Progenitor cell of endocrine pancreas (in vitro differentiated cells): ENCODE measurements at regions not wholly inside any gene's neighbourhood (a gene's known extent, or its start where the extent isn't known, plus 50 kb on each side); places are given as distances from the start of the nearest gene placed in this dataset.

Experiments
- DNase-seq: peaks from one replicate; pipeline ENCODE4 v3.0.0; 2021; ENCODE audit warnings: low spot score; ENCODE audit not compliant: unreplicated experiment
- H3K27ac Mint-ChIP-seq: 2 replicates; pipeline ENCODE4 v1.8.0; 2021; ENCODE audit warnings: mild to moderate bottlenecking, moderate library complexity, mixed read lengths
- H3K27me3 Mint-ChIP-seq: 2 replicates; pipeline ENCODE4 v1.8.0; 2021; ENCODE audit warnings: mixed read lengths
- H3K36me3 Mint-ChIP-seq: 2 replicates; pipeline ENCODE4 v1.8.0; 2022; ENCODE audit warnings: mixed read lengths; ENCODE audit not compliant: insufficient read depth
- H3K4me1 Mint-ChIP-seq: 2 replicates; pipeline ENCODE4 v1.8.0; 2021; ENCODE audit warnings: low read depth, mixed read lengths
- H3K4me3 Mint-ChIP-seq: 2 replicates; pipeline ENCODE4 v1.8.0; 2021; ENCODE audit warnings: low read depth, mild to moderate bottlenecking, moderate library complexity, mixed read lengths
- H3K9me3 Mint-ChIP-seq: 2 replicates; pipeline ENCODE4 v1.8.0; 2021; ENCODE audit warnings: low read depth, mixed read lengths
- CTCF ChIP-seq: fragments of 200-600 bp; sonication (generic); IDR thresholded peaks from one replicate; pipeline ENCODE4 v1.5.0; 2021; ENCODE audit warnings: antibody characterized with exemption, mild to moderate bottlenecking; ENCODE audit not compliant: unreplicated experiment

GRCh38 chr1:11400155-11400554 lies 78.8 kb upstream of the DISP3 start:
- Mint-ChIP-seq H3K4me1 (no peaks in the 10 kb centered on the region), H3K36me3 (no peaks in the 10 kb centered on the region)

GRCh38 chr1:11400567-11400966 lies 78.4 kb upstream of the DISP3 start:
- H3K9me3 Mint-ChIP-seq, result no peaks in the 10 kb centered on the region
- no peak for TF ChIP-seq CTCF

More at GRCh38 chr1:11400155-11400554, 78.8 kb upstream of the DISP3 start:
- no peak for TF ChIP-seq CTCF
- no peak overlapping the region for H3K4me3 Mint-ChIP-seq
- peaks cover 20% of the 10 kb centered on the region for H3K27me3 Mint-ChIP-seq
- H3K27ac Mint-ChIP-seq, result no peak overlapping the region
- H3K9me3 Mint-ChIP-seq, result no peaks in the 10 kb centered on the region
- no peak for DNase-seq

GRCh38 chr1:11406845-11407244 lies 72.1 kb upstream of the DISP3 start:
- no peak for DNase-seq

More at GRCh38 chr1:11400567-11400966, 78.4 kb upstream of the DISP3 start:
- Mint-ChIP-seq H3K27ac (no peak overlapping the region), H3K4me3 (no peak overlapping the region), H3K36me3 (no peaks in the 10 kb centered on the region), H3K27me3 (peaks cover 17% of the 10 kb centered on the region), H3K4me1 (no peaks in the 10 kb centered on the region)
- DNase-seq, result no peak

GRCh38 chr1:11407301-11407994 lies 71.5 kb upstream of the DISP3 start:
- H3K27me3 Mint-ChIP-seq, result peaks cover 18% of the 10 kb centered on the region
- no peaks in the 10 kb centered on the region for H3K4me1 Mint-ChIP-seq
- no peak overlapping the region for H3K27ac Mint-ChIP-seq
- H3K4me3 Mint-ChIP-seq, result no peak overlapping the region
- H3K9me3 Mint-ChIP-seq, result peaks cover 5% of the 10 kb centered on the region
- no peak for TF ChIP-seq CTCF
- H3K36me3 Mint-ChIP-seq, result no peaks in the 10 kb centered on the region
- DNase-seq, result no peak

More at GRCh38 chr1:11406845-11407244, 72.1 kb upstream of the DISP3 start:
- no peak for TF ChIP-seq CTCF
- peaks cover 5% of the 10 kb centered on the region for H3K9me3 Mint-ChIP-seq
- H3K4me3 Mint-ChIP-seq, result no peak overlapping the region
- peaks cover 18% of the 10 kb centered on the region for H3K27me3 Mint-ChIP-seq
- no peak overlapping the region for H3K27ac Mint-ChIP-seq
- no peaks in the 10 kb centered on the region for H3K36me3 Mint-ChIP-seq
- H3K4me1 Mint-ChIP-seq, result no peaks in the 10 kb centered on the region

- H3K36me3 Mint-ChIP-seq, result no peaks in the 10 kb centered on the region
- TF ChIP-seq CTCF, result no peak
- peaks cover 11% of the 10 kb centered on the region for H3K27me3 Mint-ChIP-seq
- no peak for DNase-seq
- H3K4me3 Mint-ChIP-seq, result no peak overlapping the region
- H3K4me1 Mint-ChIP-seq, result peaks cover 4% of the 10 kb centered on the region
- H3K27ac Mint-ChIP-seq, result no peak overlapping the region
- H3K9me3 Mint-ChIP-seq, result peaks cover 5% of the 10 kb centered on the region
These were observed 66.8 kb upstream of the DISP3 start for GRCh38 chr1:11412141-11412540.
